ENCODE measurements at regions not wholly inside any gene's neighbourhood (a gene's known extent, or its start where the extent isn't known, plus 50 kb on each side); places are given as distances from the start of the nearest gene placed in this dataset.

GRCh38 chr1:238226810-238227209 is 336.1 kb upstream of the ZP4 start:
- TF ChIP-seq CTCF (IDR thresholded peaks at IDR 0.05; ENCODE audit: low read depth, low read length, missing input control): no peak
- TF ChIP-seq SP1 (IDR thresholded peaks at IDR 0.05): no peak
